Hematopoietic multipotent progenitor cell treated with erythropoietin and hydrocortisone succinate and interleukin-3 and kit ligand, for 17 days (in vitro differentiated cells): ENCODE measurements at regions not wholly inside any gene's neighbourhood (a gene's known extent, or its start where the extent isn't known, plus 50 kb on each side); places are given as distances from the start of the nearest gene placed in this dataset.
"Not testable (repeated sequence)": the region's sequence is repeated elsewhere in the genome, so short reads cannot be mapped to it uniquely, and the experiment has no call there.

Experiments
- DNase-seq: peaks from one replicate; pipeline ENCODE4 v3.0.0-alpha.2; 2015; ENCODE audit warnings: low spot score

GRCh38 chr16:10317425-10318001 lies 68.3 kb upstream of the ATF7IP2 start:
- DNase-seq: no peak

- DNase-seq: no peak
These were observed 66.9 kb upstream of the ATF7IP2 start for GRCh38 chr16:10318798-10319500.

DNA sequence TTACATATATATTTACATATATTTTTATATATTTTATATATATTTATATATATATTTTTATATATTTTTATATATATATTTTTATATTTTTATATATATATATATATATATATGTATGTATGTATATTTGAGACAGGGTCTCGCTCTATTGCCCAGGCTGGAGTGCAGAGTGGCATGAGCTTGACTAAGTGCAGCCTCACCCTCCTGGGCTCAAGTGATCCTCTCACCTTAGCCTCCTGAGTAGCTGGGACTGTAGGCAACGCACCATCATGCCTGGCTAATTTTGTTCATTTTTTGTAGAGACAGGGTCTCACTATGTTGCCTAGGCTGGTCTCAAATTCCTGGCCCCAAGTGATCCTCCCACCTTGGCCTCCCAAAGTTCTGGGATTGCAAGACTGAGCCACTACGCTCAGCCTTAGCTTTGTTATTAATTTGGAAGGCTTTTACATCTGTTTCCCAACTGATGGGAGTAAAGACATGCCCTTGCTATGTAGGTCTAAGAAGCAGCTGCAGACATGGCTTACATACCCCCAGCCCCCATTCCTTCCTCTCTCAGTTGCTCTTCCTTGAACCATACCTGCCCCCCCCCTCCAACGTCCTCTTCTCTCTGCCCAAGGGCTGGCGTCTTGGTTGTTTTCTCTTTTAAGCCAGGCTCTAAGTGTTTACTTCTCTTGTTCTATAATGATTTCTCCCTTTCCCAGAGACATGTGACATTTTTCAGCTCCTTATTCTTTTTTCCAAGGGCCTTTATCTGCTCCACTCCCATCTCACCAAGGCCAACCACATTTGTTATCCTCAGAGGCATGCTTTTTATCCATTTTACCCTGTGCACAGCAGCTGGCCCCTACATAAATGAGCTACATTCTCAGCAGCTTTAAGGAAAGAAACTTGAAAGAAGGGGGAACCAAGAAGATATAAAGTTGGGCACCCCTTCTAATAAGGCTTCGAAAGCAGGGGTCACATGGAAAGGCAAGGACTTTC lies 64.2 kb upstream of the ATF7IP2 start:
- DNase-seq: no peak

DNA sequence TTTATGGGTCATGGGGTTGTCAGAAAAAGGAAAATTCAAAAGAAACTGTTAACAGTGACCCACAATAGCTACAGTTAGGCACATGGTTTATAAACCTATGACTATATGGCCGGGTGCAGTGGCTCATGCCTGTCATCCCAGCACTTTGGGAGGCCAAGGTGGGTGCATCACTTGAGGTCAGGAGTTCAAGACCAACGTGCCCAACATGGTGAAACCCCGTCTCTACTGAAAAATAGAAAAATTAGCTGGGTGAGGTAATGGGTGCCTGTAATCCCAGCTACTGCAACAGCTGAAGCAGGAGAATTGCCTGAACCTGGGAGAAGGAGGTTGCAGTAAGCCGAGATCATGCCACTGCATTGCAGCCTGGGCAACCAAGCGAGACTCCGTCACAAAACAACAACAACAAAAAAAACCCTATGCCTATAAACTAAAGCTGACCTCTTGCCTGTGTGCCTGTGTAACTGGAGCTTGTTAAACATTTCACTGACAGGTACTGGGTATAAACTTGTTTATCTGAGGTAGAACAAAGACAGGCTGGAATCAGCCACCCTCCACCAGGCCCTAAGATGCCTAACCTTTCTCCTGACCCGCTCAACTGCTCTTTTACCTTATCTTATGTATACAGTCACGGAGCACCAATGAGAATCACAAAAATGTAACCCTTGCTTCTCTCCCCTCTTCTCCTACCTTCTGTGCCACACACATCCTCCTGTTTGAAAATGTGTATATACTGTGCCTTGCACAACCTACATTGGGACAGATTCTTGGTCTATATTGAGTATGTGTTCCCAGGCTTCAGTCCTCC lies 62.9 kb upstream of the ATF7IP2 start:
- no peak for DNase-seq

DNA sequence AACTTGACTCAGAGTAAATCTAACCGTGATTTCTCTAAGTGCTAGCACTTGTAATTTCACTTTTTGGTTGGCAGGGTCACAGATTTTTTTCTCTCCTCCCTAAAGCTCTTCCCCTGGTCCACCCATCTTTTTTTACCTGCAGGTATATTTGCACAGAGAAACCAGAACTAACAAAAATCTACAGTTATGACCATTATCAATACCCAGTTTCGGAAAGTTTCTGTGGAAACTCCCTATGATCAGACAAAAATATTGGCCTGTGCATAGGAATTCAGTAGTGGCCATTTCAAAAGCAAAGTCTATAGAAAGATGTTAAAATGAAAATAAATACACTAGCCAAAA lies 62.4 kb upstream of the ATF7IP2 start:
- no peak for DNase-seq

- no peak for DNase-seq
These were observed 61.7 kb upstream of the ATF7IP2 start for GRCh38 chr16:10324210-10324609.

DNA sequence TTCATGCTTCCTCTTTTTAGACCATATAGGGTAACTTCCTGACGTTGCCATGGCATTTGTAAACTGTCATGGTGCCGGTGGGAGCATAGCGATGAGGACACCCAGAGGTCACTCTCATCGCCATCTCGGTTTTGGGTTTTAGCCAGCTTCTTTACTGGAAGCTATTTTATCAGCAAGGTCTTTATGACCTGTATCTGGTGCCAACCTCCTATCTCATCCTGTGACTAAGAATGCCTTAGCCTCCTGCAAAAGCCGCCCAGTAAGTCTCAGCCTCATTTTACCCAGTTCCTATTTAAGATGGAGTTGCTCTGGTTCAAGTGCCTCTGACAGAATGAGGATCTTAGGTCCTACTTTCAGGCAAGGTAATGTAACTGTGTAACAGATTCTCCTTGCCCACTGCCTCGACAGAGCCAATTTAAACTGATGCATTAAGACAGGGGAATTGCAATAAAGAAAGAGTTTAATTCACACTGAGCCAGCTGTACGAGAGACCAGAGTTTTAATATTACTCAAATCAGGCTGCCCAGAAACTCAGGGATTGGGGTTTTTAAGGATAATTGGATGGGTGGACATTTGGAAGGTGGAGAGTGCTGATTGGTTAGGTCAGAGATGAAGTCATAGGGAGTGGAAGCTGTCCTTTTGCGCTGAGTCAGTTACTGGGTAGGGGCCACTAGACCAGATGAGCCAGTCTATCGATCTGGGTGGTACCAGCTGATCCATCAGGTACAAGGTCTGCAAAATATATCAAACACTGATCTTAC lies 59.9 kb upstream of the ATF7IP2 start:
- DNase-seq: no peak

DNA sequence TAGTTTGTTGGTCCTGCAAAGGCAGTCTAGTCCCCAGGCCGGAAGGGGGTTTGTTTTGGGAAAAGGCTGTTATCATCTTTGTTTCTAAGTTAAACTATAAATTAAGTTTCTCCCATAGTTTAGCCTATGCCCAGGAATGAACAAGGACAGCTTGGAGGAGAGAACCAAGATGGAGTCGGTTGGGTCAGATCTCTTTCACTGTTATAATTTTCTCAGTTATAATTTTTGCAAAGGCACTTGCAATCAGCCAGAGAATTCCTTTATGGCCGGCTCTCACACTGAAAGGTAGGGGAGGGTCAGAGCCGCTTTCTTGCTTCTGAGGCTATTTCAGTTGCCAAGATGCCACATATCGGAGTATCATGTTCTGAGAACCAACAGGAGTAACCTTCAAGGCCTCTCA lies 59.2 kb upstream of the ATF7IP2 start:
- no peak for DNase-seq

DNA sequence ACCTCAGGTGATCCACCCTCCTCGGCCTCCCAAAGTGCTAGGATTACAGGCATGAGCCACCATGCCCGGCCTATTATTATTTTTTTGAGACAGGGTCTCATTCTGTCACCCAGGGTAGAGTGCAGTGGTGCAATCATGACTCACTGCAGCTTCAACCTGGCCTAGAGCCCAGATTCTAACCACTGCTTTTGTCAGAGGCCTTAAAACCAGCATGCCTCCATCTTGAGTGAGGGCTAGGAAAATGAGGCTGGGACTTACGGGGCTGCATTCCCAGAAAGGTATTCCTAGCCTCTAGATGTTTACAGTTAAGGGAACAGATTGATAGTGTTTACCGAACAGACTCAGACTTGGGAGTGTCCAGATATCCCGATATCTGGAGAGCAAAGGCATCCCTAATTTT lies 57.6 kb upstream of the ATF7IP2 start:
- DNase-seq: not testable (repeated sequence)

DNA sequence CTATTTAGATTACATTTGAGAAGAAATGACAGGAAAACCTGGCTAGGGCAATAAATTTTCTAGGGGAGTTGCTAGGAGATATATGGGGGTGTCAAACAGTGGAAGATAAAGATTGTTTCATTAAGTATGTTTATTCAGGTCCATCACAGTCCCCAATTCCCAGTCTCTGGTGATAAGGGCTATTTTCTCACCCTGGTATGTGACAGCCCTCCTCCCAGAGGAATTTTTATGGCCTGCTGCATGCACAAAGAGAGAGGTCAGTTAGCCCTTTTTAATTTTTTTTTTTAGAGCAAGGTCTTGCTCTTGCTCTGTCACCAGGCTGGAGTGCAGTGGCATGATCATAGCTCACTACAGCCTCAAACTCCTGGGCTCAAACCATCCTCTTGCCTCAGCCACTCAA lies 53.6 kb upstream of the ATF7IP2 start:
- DNase-seq: no peak

DNA sequence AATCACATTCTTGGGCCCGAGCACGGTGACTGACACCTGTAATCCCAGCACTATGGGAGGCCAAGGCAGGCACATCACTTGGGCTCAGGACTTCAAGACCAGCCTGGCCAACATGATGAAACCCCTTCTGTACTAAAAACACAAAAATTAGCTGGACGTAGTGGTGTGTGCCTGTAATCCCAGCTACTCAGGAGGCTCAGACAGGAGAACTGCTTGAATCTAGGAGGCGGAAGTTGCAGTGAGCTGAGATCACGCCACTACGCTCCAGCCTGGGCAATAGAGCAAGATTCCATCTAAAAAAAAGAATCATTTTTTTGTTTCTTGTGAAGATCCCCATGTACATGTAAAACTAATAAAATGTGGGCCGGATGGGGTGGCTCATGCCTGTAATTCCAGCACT lies 53.1 kb upstream of the ATF7IP2 start:
- no peak for DNase-seq

- no peak for DNase-seq
These were observed 52.4 kb upstream of the ATF7IP2 start for GRCh38 chr16:10333321-10334032.

GRCh38 chr16:10335681-10336080 lies 50.2 kb upstream of the ATF7IP2 start:
- no peak for DNase-seq
